GM10248 (cell line): ENCODE measurements at regions not wholly inside any gene's neighbourhood (a gene's known extent, or its start where the extent isn't known, plus 50 kb on each side); places are given as distances from the start of the nearest gene placed in this dataset.

Experiments used
- CTCF ChIA-PET: fragments of 300-600 bp; sonication (Branson Sonifier 250); formaldehyde crosslinking; extraction: SDS; loops from one replicate; lab custom pipeline; 2021; ENCODE audit warnings: antibody characterized with exemption; lab: Yijun Ruan, JAX
- POLR2A ChIA-PET: fragments of 350-650 bp; sonication (Branson Sonifier 250); formaldehyde crosslinking; extraction: SDS; loops from one replicate; lab custom pipeline; 2020; ENCODE audit warnings: antibody characterized with exemption; lab: Yijun Ruan, JAX
- DNase-seq: peaks from one replicate; pipeline ENCODE4 v3.0.0; 2012; ENCODE audit errors: extremely low spot score
- TF ChIP-seq, protein P1 (sequence below): IDR thresholded peaks from 2 replicates; pipeline ENCODE4 v1.5.1; 2012; ENCODE audit warnings: mild to moderate bottlenecking, low read depth; ENCODE audit errors: extremely low read depth, missing control alignments, control extremely low read depth

DNA sequence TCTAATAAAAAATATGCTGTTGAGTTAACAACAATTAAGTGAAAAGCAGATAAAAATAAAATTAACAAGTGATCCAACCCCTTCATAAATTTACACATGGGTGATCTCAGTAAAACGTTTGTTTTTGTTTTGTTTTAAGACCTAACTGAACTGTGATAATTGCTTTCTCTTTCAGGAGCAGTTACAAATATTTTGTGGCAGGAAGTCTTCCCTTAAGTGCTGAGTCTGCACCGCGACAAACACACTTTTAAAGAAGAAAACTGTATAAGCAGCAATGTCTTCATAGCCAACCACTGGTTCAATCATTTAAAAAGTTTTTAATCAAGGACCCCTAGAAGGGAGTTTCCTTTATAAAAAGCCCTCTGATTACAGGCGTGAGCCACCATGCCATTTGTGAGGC, 53.7 kb upstream of the NFKB1 start:
- POLR2A ChIA-PET, result no interaction called here
- TF ChIP-seq, protein P1, sequence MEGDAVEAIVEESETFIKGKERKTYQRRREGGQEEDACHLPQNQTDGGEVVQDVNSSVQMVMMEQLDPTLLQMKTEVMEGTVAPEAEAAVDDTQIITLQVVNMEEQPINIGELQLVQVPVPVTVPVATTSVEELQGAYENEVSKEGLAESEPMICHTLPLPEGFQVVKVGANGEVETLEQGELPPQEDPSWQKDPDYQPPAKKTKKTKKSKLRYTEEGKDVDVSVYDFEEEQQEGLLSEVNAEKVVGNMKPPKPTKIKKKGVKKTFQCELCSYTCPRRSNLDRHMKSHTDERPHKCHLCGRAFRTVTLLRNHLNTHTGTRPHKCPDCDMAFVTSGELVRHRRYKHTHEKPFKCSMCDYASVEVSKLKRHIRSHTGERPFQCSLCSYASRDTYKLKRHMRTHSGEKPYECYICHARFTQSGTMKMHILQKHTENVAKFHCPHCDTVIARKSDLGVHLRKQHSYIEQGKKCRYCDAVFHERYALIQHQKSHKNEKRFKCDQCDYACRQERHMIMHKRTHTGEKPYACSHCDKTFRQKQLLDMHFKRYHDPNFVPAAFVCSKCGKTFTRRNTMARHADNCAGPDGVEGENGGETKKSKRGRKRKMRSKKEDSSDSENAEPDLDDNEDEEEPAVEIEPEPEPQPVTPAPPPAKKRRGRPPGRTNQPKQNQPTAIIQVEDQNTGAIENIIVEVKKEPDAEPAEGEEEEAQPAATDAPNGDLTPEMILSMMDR, result no peak
- CTCF ChIA-PET, result interaction anchor here (0.8 to 2.0 kb wide), 8 partner anchors 9 to 653 kb away, joined by 3 to 6 read pairs (median 4); no protein-coding TSS in a partner anchor
- DNase-seq, result no peak

DNA sequence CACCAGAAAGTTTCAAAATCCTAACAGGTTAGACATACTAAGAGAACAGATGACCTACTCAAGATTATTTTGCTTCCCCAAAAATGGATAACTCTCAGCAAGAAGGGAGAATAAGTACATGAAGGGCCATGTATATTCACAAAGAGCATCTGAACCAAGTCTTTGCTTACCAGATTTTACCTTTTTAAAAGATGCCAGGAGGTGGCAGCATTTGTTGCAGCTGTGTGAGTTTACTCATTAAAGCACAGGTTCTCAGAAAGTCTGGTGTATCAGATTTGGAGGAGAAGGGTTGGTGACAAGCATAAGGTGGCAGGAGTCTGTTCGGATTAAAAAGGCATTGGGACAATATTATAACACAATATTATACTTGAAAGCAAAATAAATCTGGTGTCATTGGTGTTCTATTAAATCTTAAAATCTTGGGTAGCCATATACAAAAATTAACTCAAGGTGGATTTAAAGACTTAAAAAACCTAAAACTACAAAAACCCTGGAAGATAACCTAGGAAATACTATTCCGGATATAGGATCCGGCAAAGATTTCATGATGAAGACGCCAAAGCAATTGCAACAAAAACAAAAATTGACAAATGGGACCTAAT, 51.3 kb upstream of the NFKB1 start:
- ChIA-PET POLR2A (no interaction called here), CTCF (interaction anchor here (1.0 to 2.4 kb wide), 3 partner anchors 12 to 157 kb away, joined by 3 to 14 read pairs (median 4); no protein-coding TSS in a partner anchor)
- TF ChIP-seq, protein P1, result peak; percentile 73
- peak; percentile 58 for DNase-seq

DNA sequence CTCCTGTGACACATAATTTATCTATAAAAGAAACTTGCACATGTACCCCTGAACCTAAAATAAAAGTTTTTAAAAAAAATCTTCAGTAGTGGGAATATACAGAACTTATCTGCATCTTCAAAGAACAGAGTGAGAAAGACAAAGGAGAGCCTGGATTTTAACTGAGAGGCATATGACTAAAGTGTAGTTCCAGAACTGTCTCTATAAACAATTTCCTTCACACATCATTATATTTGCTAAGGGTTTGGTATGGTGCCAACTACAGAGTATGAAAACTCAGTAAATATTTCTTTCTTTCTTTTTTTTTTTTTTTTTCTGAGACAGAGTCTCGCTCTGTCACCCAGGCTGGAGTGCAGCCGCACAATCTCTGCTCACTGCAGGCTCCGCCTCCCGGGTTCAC, 49.9 kb upstream of the NFKB1 start:
- no peak for DNase-seq
- ChIA-PET CTCF (no interaction called here), POLR2A (no interaction called here)
- TF ChIP-seq, protein P1, result no peak
